Activated CD4-positive, alpha-beta T cell treated with anti-CD3 and anti-CD28 coated beads, Interleukin-2, amount 10 ng/mL, durations not matched to agents 24 days and 14 days (primary cell): ENCODE measurements at regions not wholly inside any gene's neighbourhood (a gene's known extent, or its start where the extent isn't known, plus 50 kb on each side); places are given as distances from the start of the nearest gene placed in this dataset.
"Not testable (repeated sequence)": the region's sequence is repeated elsewhere in the genome, so short reads cannot be mapped to it uniquely, and the experiment has no call there.

Experiments used
- DNase-seq: peaks from one replicate; pipeline ENCODE4 v3.0.0; 2022
- H3K27ac Mint-ChIP-seq: one replicate; pipeline ENCODE4 v1.8.0; 2022; ENCODE audit warnings: mild to moderate bottlenecking, mixed read lengths
- H3K27me3 Mint-ChIP-seq: one replicate; pipeline ENCODE4 v1.8.0; 2022; ENCODE audit warnings: mixed read lengths
- H3K36me3 Mint-ChIP-seq: one replicate; pipeline ENCODE4 v1.8.0; 2022; ENCODE audit warnings: low read depth, mild to moderate bottlenecking, mixed read lengths
- H3K4me1 Mint-ChIP-seq: one replicate; pipeline ENCODE4 v1.8.0; 2021; ENCODE audit warnings: mixed read lengths
- H3K4me3 Mint-ChIP-seq: one replicate; pipeline ENCODE4 v1.8.0; 2022; ENCODE audit warnings: mild to moderate bottlenecking, moderate library complexity, mixed read lengths
- H3K9me3 Mint-ChIP-seq: one replicate; pipeline ENCODE4 v1.8.0; 2021; ENCODE audit warnings: mixed read lengths
- intact Hi-C: fragments of 100-400 bp; cut with micrococcal nuclease; formaldehyde crosslinking; loops from one replicate; pipeline ENCODE4 v1.15.1; 2023

GRCh38 chr20:29031262-29031982, 2226.0 kb upstream of the DEFB115 start:
- H3K36me3 Mint-ChIP-seq, DNase-seq, intact Hi-C loops, H3K4me3 Mint-ChIP-seq, H3K27me3 Mint-ChIP-seq, H3K4me1 Mint-ChIP-seq, H3K27ac Mint-ChIP-seq: not testable (repeated sequence)
- H3K9me3 Mint-ChIP-seq: peaks cover 33% of the 10 kb centered on the region

- intact Hi-C loops, DNase-seq: not testable (repeated sequence)
Observed at GRCh38 chr20:29044239-29044638, 2213.2 kb upstream of the DEFB115 start.

GRCh38 chr20:29050008-29050606, 2207.4 kb upstream of the DEFB115 start:
- H3K4me1 Mint-ChIP-seq, intact Hi-C loops, H3K36me3 Mint-ChIP-seq, DNase-seq, H3K27ac Mint-ChIP-seq, H3K4me3 Mint-ChIP-seq, H3K27me3 Mint-ChIP-seq: not testable (repeated sequence)
- H3K9me3 Mint-ChIP-seq: peaks cover 13% of the 10 kb centered on the region

More at GRCh38 chr20:29044239-29044638, 2213.2 kb upstream of the DEFB115 start:
- H3K4me1 Mint-ChIP-seq, H3K36me3 Mint-ChIP-seq, H3K27ac Mint-ChIP-seq, H3K27me3 Mint-ChIP-seq, H3K4me3 Mint-ChIP-seq: not testable (repeated sequence)
- peaks cover 22% of the 10 kb centered on the region for H3K9me3 Mint-ChIP-seq

- H3K36me3 Mint-ChIP-seq, H3K4me1 Mint-ChIP-seq, H3K27ac Mint-ChIP-seq, intact Hi-C loops, H3K27me3 Mint-ChIP-seq, H3K4me3 Mint-ChIP-seq, DNase-seq: not testable (repeated sequence)
- peaks cover 27% of the 10 kb centered on the region for H3K9me3 Mint-ChIP-seq
Observed at GRCh38 chr20:29057866-29058484, 2199.5 kb upstream of the DEFB115 start.

GRCh38 chr20:29062451-29062850, 2195.0 kb upstream of the DEFB115 start:
- H3K9me3 Mint-ChIP-seq: peaks cover 27% of the 10 kb centered on the region
- intact Hi-C loops, H3K27me3 Mint-ChIP-seq: not testable (repeated sequence)

GRCh38 chr20:29066341-29066740, 2191.1 kb upstream of the DEFB115 start:
- H3K36me3 Mint-ChIP-seq, H3K27ac Mint-ChIP-seq, H3K27me3 Mint-ChIP-seq, DNase-seq, intact Hi-C loops, H3K4me1 Mint-ChIP-seq, H3K4me3 Mint-ChIP-seq: not testable (repeated sequence)
- H3K9me3 Mint-ChIP-seq: peaks cover 17% of the 10 kb centered on the region

More at GRCh38 chr20:29062451-29062850, 2195.0 kb upstream of the DEFB115 start:
- H3K27ac Mint-ChIP-seq, DNase-seq, H3K4me3 Mint-ChIP-seq, H3K4me1 Mint-ChIP-seq, H3K36me3 Mint-ChIP-seq: not testable (repeated sequence)

GRCh38 chr20:29073640-29074039, 2183.8 kb upstream of the DEFB115 start:
- intact Hi-C loops, H3K27me3 Mint-ChIP-seq, DNase-seq, H3K4me1 Mint-ChIP-seq, H3K27ac Mint-ChIP-seq, H3K36me3 Mint-ChIP-seq, H3K4me3 Mint-ChIP-seq: not testable (repeated sequence)
- peaks cover 24% of the 10 kb centered on the region for H3K9me3 Mint-ChIP-seq

GRCh38 chr20:29079769-29080690, 2177.4 kb upstream of the DEFB115 start:
- Mint-ChIP-seq H3K4me1 (no peaks in the 10 kb centered on the region), H3K9me3 (peaks cover 44% of the 10 kb centered on the region), H3K36me3 (no peaks in the 10 kb centered on the region), H3K4me3 (no peak overlapping the region), H3K27ac (no peak overlapping the region), H3K27me3 (no peaks in the 10 kb centered on the region)
- intact Hi-C loops: no loop called here
- no peak for DNase-seq

- not testable (repeated sequence) for H3K4me3 Mint-ChIP-seq
Observed at GRCh38 chr20:29081712-29082111, 2175.8 kb upstream of the DEFB115 start.

GRCh38 chr20:29085625-29086024, 2171.8 kb upstream of the DEFB115 start:
- no peak overlapping the region for H3K4me3 Mint-ChIP-seq
- H3K9me3 Mint-ChIP-seq: peaks cover 36% of the 10 kb centered on the region
- H3K36me3 Mint-ChIP-seq: no peaks in the 10 kb centered on the region
- H3K4me1 Mint-ChIP-seq: no peaks in the 10 kb centered on the region
- no peak for DNase-seq
- H3K27me3 Mint-ChIP-seq: no peaks in the 10 kb centered on the region
- no peak overlapping the region for H3K27ac Mint-ChIP-seq
- intact Hi-C loops: no loop called here

More at GRCh38 chr20:29081712-29082111, 2175.8 kb upstream of the DEFB115 start:
- intact Hi-C loops, H3K27me3 Mint-ChIP-seq, H3K27ac Mint-ChIP-seq, H3K4me1 Mint-ChIP-seq, H3K36me3 Mint-ChIP-seq, DNase-seq: not testable (repeated sequence)
- peaks cover 40% of the 10 kb centered on the region for H3K9me3 Mint-ChIP-seq

- DNase-seq, H3K27ac Mint-ChIP-seq, intact Hi-C loops, H3K4me3 Mint-ChIP-seq, H3K36me3 Mint-ChIP-seq, H3K4me1 Mint-ChIP-seq, H3K27me3 Mint-ChIP-seq: not testable (repeated sequence)
- H3K9me3 Mint-ChIP-seq: peaks cover 38% of the 10 kb centered on the region
Observed at GRCh38 chr20:29086145-29086718, 2171.2 kb upstream of the DEFB115 start.

GRCh38 chr20:29086938-29087337, 2170.5 kb upstream of the DEFB115 start:
- H3K4me1 Mint-ChIP-seq: no peaks in the 10 kb centered on the region
- no peak overlapping the region for H3K4me3 Mint-ChIP-seq
- no peaks in the 10 kb centered on the region for H3K27me3 Mint-ChIP-seq
- H3K9me3 Mint-ChIP-seq: peaks cover 35% of the 10 kb centered on the region
- DNase-seq: no peak
- intact Hi-C loops: no loop called here
- no peak overlapping the region for H3K27ac Mint-ChIP-seq
- H3K36me3 Mint-ChIP-seq: no peaks in the 10 kb centered on the region

- H3K36me3 Mint-ChIP-seq, H3K4me3 Mint-ChIP-seq, H3K27me3 Mint-ChIP-seq, intact Hi-C loops, DNase-seq, H3K27ac Mint-ChIP-seq, H3K4me1 Mint-ChIP-seq: not testable (repeated sequence)
- peaks cover 35% of the 10 kb centered on the region for H3K9me3 Mint-ChIP-seq
Observed at GRCh38 chr20:29087887-29088286, 2169.6 kb upstream of the DEFB115 start.
